HG02759 (cell line): ENCODE measurements at regions not wholly inside any gene's neighbourhood (a gene's known extent, or its start where the extent isn't known, plus 50 kb on each side); places are given as distances from the start of the nearest gene placed in this dataset.

ENCODE experiments used
- ATAC-seq: cut with Tn5 transposase; IDR thresholded peaks from one replicate; pipeline ENCODE4 v1.9.1; 2021; ENCODE audit warnings: mild to moderate bottlenecking, moderate library complexity; ENCODE audit not compliant: unreplicated experiment

- no peak for ATAC-seq
Observed at GRCh38 chr9:81394881-81395675, 294.3 kb downstream of the TLE1 start.

- no peak for ATAC-seq
Observed at GRCh38 chr9:81393985-81394811, 295.1 kb downstream of the TLE1 start.

GRCh38 chr9:81391457-81391825 is 297.9 kb downstream of the TLE1 start:
- no peak for ATAC-seq

- no peak for ATAC-seq
Observed at GRCh38 chr9:81390792-81391456, 298.4 kb downstream of the TLE1 start.

- no peak for ATAC-seq
Observed at GRCh38 chr9:81389569-81389993, 299.8 kb downstream of the TLE1 start.

GRCh38 chr9:81388831-81389230 is 300.5 kb downstream of the TLE1 start:
- no peak for ATAC-seq

- no peak for ATAC-seq
Observed at GRCh38 chr9:81387360-81388106, 301.8 kb downstream of the TLE1 start.

GRCh38 chr9:81384911-81385310 is 304.4 kb downstream of the TLE1 start:
- ATAC-seq: no peak

- ATAC-seq: no peak
Observed at GRCh38 chr9:81382281-81382680, 307.1 kb downstream of the TLE1 start.

- ATAC-seq: no peak
Observed at GRCh38 chr9:81381694-81382093, 307.7 kb downstream of the TLE1 start.

- ATAC-seq: no peak
Observed at GRCh38 chr9:81380504-81381359, 308.6 kb downstream of the TLE1 start.

- ATAC-seq: no peak
Observed at GRCh38 chr9:81379655-81380054, 309.7 kb downstream of the TLE1 start.

- ATAC-seq: no peak
Observed at GRCh38 chr9:81377921-81378320, 311.4 kb downstream of the TLE1 start.

- ATAC-seq: no peak
Observed at GRCh38 chr9:81377320-81377719, 312.0 kb downstream of the TLE1 start.

- ATAC-seq: no peak
Observed at GRCh38 chr9:81375187-81376100, 313.9 kb downstream of the TLE1 start.

GRCh38 chr9:81374459-81375186 is 314.7 kb downstream of the TLE1 start:
- no peak for ATAC-seq

- ATAC-seq: no peak
Observed at GRCh38 chr9:81373294-81373693, 316.1 kb downstream of the TLE1 start.

- no peak for ATAC-seq
Observed at GRCh38 chr9:81372628-81373191, 316.6 kb downstream of the TLE1 start.
